ENCODE measurements at regions not wholly inside any gene's neighbourhood (a gene's known extent, or its start where the extent isn't known, plus 50 kb on each side); places are given as distances from the start of the nearest gene placed in this dataset.

DNA sequence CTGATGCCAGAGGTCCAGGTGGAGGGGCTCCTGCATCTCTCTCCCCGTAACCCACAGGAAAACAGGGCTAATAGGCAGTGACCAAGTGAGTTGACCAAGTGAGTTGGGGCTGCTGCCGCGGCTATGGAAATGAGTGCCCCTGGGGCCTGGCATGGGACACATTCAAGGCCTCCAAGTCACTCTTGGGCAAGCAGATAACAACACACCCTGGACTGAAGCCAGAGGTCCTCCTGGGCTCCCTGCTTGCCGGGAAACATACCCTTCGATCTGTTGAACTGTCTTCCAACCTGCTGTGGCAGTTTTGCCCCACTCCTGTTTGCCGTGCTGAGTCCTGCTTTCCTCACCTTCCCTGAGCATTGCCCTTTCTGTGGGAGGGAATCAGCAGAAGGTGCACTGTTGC, 89.2 kb downstream of the LIPG start:
- Histone ChIP-seq H3K27ac (ENCODE audit: insufficient read depth, low read length) (no peak overlapping the region), H3K27me3 (ENCODE audit: control insufficient read depth, insufficient read depth, low read length) (no peaks in the 10 kb centered on the region), H4K20me1 (ENCODE audit: control insufficient read depth, extremely low read depth, insufficient read depth, low read length) (no peaks in the 10 kb centered on the region), H3K4me2 (ENCODE audit: extremely low read depth, insufficient read depth, low read length) (no peak overlapping the region), H3K9ac (ENCODE audit: insufficient read depth, low read length) (no peak overlapping the region), H3K9me3 (ENCODE audit: control insufficient read depth, insufficient read depth, low read depth, low read length) (no peaks in the 10 kb centered on the region), H3K4me3 (replicated peaks in 1 of 4; ENCODE audit: control extremely low read depth in 1 of 4, insufficient read depth in 1 of 4, low read depth in 3 of 4, low read length in 4 of 4) (no peak overlapping the region), H3K36me3 (ENCODE audit: control insufficient read depth, insufficient read depth, low read length) (no peaks in the 10 kb centered on the region), H3K4me1 (ENCODE audit: control insufficient read depth, extremely low read depth, insufficient read depth, low read length) (peaks cover 2% of the 10 kb centered on the region), H3K79me2 (ENCODE audit: control insufficient read depth, insufficient read depth, low read length) (no peaks in the 10 kb centered on the region), H2AFZ (ENCODE audit: low read length) (no peak overlapping the region)
- TF ChIP-seq EZH2 (IDR thresholded peaks at IDR 0.05; ENCODE audit: low read length, missing control alignments) = no peak
- TF ChIP-seq, protein P1, sequence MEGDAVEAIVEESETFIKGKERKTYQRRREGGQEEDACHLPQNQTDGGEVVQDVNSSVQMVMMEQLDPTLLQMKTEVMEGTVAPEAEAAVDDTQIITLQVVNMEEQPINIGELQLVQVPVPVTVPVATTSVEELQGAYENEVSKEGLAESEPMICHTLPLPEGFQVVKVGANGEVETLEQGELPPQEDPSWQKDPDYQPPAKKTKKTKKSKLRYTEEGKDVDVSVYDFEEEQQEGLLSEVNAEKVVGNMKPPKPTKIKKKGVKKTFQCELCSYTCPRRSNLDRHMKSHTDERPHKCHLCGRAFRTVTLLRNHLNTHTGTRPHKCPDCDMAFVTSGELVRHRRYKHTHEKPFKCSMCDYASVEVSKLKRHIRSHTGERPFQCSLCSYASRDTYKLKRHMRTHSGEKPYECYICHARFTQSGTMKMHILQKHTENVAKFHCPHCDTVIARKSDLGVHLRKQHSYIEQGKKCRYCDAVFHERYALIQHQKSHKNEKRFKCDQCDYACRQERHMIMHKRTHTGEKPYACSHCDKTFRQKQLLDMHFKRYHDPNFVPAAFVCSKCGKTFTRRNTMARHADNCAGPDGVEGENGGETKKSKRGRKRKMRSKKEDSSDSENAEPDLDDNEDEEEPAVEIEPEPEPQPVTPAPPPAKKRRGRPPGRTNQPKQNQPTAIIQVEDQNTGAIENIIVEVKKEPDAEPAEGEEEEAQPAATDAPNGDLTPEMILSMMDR (conservative IDR thresholded peaks at IDR 0.05 in 1 of 2, IDR thresholded peaks at IDR 0.05 in 1 of 2; ENCODE audit: low read depth in 1 of 2, low read length in 2 of 2) = no peak
- no peak for DNase-seq (ENCODE audit: low read depth in 2 of 2)

DNA sequence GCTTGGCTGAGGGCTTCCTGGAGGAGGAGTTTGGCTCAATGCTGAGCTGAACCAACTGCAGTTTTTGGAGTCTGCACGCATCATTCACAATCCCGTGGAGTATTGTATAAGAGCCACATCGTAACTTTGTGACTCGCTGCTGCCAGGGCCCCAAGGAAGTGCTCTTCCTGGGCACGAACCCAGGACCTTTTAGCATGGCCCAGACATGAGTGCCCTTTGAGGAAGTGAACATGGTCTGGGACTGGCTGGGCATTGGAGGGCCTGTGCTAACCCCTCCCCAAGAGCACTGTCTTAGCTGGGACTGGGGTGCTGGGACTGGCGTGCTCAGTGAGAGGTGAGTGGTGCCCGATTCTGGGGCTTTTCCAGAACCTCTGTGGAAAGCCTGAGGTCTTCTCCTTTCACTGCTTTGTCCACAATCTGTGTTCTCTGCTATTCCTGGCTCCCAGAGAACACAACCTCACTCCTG, 88.6 kb downstream of the LIPG start:
- no peak for DNase-seq (ENCODE audit: low read depth in 2 of 2)
- no peaks in the 10 kb centered on the region for H4K20me1 ChIP-seq (ENCODE audit: control insufficient read depth, extremely low read depth, insufficient read depth, low read length)
- H3K27ac ChIP-seq (ENCODE audit: insufficient read depth, low read length) = no peak overlapping the region
- no peaks in the 10 kb centered on the region for H3K36me3 ChIP-seq (ENCODE audit: control insufficient read depth, insufficient read depth, low read length)
- no peaks in the 10 kb centered on the region for H3K27me3 ChIP-seq (ENCODE audit: control insufficient read depth, insufficient read depth, low read length)
- H3K9me3 ChIP-seq (ENCODE audit: control insufficient read depth, insufficient read depth, low read depth, low read length) = no peaks in the 10 kb centered on the region
- H3K4me1 ChIP-seq (ENCODE audit: control insufficient read depth, extremely low read depth, insufficient read depth, low read length) = peaks cover 2% of the 10 kb centered on the region
- no peak overlapping the region for H3K9ac ChIP-seq (ENCODE audit: insufficient read depth, low read length)
- no peak overlapping the region for H3K4me2 ChIP-seq (ENCODE audit: extremely low read depth, insufficient read depth, low read length)
- no peaks in the 10 kb centered on the region for H3K79me2 ChIP-seq (ENCODE audit: control insufficient read depth, insufficient read depth, low read length)
- TF ChIP-seq, protein P1 (conservative IDR thresholded peaks at IDR 0.05 in 1 of 2, IDR thresholded peaks at IDR 0.05 in 1 of 2; ENCODE audit: low read depth in 1 of 2, low read length in 2 of 2) = no peak
- no peak for TF ChIP-seq EZH2 (IDR thresholded peaks at IDR 0.05; ENCODE audit: low read length, missing control alignments)
- H2AFZ ChIP-seq (ENCODE audit: low read length) = no peak overlapping the region
- H3K4me3 ChIP-seq (replicated peaks in 1 of 4; ENCODE audit: control extremely low read depth in 1 of 4, insufficient read depth in 1 of 4, low read depth in 3 of 4, low read length in 4 of 4) = no peak overlapping the region

DNA sequence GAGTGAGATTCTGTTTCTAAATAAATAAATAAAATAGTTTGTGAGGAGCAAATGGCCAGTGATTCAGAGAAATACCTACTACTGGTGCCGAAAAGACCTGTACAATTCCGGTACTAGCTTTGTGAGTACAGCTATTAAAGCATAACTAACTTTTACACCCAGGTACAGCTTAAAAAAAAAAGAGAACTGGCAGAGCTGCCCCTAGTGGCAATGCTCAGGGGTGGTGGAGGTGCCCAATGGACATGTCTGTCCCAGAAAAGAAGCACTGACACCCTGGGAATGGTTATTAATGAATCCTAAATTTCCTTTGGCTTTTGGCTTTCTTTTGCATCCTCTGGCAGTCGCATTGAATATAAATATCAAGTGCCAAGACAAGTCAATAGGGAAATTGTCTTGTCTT, 87.0 kb downstream of the LIPG start:
- Histone ChIP-seq H3K4me1 (ENCODE audit: control insufficient read depth, extremely low read depth, insufficient read depth, low read length) (peaks cover 2% of the 10 kb centered on the region), H3K9me3 (ENCODE audit: control insufficient read depth, insufficient read depth, low read depth, low read length) (no peaks in the 10 kb centered on the region), H3K79me2 (ENCODE audit: control insufficient read depth, insufficient read depth, low read length) (no peaks in the 10 kb centered on the region), H2AFZ (ENCODE audit: low read length) (no peak overlapping the region), H3K27me3 (ENCODE audit: control insufficient read depth, insufficient read depth, low read length) (no peaks in the 10 kb centered on the region), H3K9ac (ENCODE audit: insufficient read depth, low read length) (no peak overlapping the region), H3K27ac (ENCODE audit: insufficient read depth, low read length) (no peak overlapping the region), H4K20me1 (ENCODE audit: control insufficient read depth, extremely low read depth, insufficient read depth, low read length) (no peaks in the 10 kb centered on the region), H3K4me3 (replicated peaks in 1 of 4; ENCODE audit: control extremely low read depth in 1 of 4, insufficient read depth in 1 of 4, low read depth in 3 of 4, low read length in 4 of 4) (no peak overlapping the region), H3K36me3 (ENCODE audit: control insufficient read depth, insufficient read depth, low read length) (no peaks in the 10 kb centered on the region), H3K4me2 (ENCODE audit: extremely low read depth, insufficient read depth, low read length) (no peak overlapping the region)
- no peak for DNase-seq (ENCODE audit: low read depth in 2 of 2)
- no peak for TF ChIP-seq EZH2 (IDR thresholded peaks at IDR 0.05; ENCODE audit: low read length, missing control alignments)
- TF ChIP-seq, protein P1 (conservative IDR thresholded peaks at IDR 0.05 in 1 of 2, IDR thresholded peaks at IDR 0.05 in 1 of 2; ENCODE audit: low read depth in 1 of 2, low read length in 2 of 2) = no peak
